HepG2 (cell line): ENCODE measurements at regions not wholly inside any gene's neighbourhood (a gene's known extent, or its start where the extent isn't known, plus 50 kb on each side); places are given as distances from the start of the nearest gene placed in this dataset.

Experiments used
- ATAD3A ChIP-seq: sonication (generic); formaldehyde crosslinking; IDR thresholded peaks from 2 replicates; pipeline ENCODE4 v1.4.0; 2020; ENCODE audit warnings: missing genetic modification reagents
- BHLHE40 ChIP-seq: IDR thresholded peaks from 2 replicates; pipeline ENCODE4 v1.6.1; 2011; ENCODE audit warnings: low read length, improper control_type of control experiment
- CENPT ChIP-seq: sonication (generic); formaldehyde crosslinking; IDR thresholded peaks from 2 replicates; pipeline ENCODE4 v1.8.0; 2022; ENCODE audit warnings: low read depth, mild to moderate bottlenecking, moderate library complexity, missing genetic modification reagents
- DDIT3 ChIP-seq: sonication (generic); formaldehyde crosslinking; IDR thresholded peaks from 2 replicates; pipeline ENCODE4 v1.4.0; 2020; ENCODE audit warnings: mild to moderate bottlenecking, missing genetic modification reagents
- GRHL1 ChIP-seq: sonication (generic); formaldehyde crosslinking; conservative IDR thresholded peaks from 2 replicates; pipeline ENCODE4 v1.8.0; 2022; ENCODE audit warnings: missing genetic modification reagents
- KAT7 ChIP-seq: IDR thresholded peaks from 2 replicates; pipeline ENCODE4 v1.6.1; 2018; ENCODE audit warnings: borderline replicate concordance, missing compliant biosample characterization
- MTERF4 ChIP-seq: sonication (generic); formaldehyde crosslinking; IDR thresholded peaks from 2 replicates; pipeline ENCODE4 v1.8.0; 2023; ENCODE audit warnings: mild to moderate bottlenecking, missing genetic modification reagents
- MXD4 ChIP-seq: IDR thresholded peaks from 2 replicates; pipeline ENCODE4 v1.6.1; 2016; ENCODE audit warnings: mild to moderate bottlenecking, missing biosample characterization, missing genetic modification reagents
- PHF21A ChIP-seq: sonication (generic); formaldehyde crosslinking; IDR thresholded peaks from 2 replicates; pipeline ENCODE4 v1.5.0; 2020; ENCODE audit warnings: mild to moderate bottlenecking, missing genetic modification reagents
- SIN3B ChIP-seq: fragments of 150-350 bp; IDR thresholded peaks from 2 replicates; pipeline ENCODE4 v1.6.1; 2014; ENCODE audit warnings: low read length
- SRSF9 ChIP-seq: fragments of 200-400 bp; formaldehyde crosslinking; IDR thresholded peaks from 2 replicates; pipeline ENCODE4 v1.6.1; 2018; ENCODE audit warnings: borderline replicate concordance, mild to moderate bottlenecking, low read depth, low read length; ENCODE audit not compliant: insufficient read depth, poor library complexity, severe bottlenecking
- TARDBP ChIP-seq: sonication (generic); formaldehyde crosslinking; IDR thresholded peaks from 2 replicates; pipeline ENCODE4 v1.8.0; 2022; ENCODE audit warnings: mild to moderate bottlenecking, missing genetic modification reagents
- TERF1 ChIP-seq: sonication (generic); formaldehyde crosslinking; IDR thresholded peaks from 2 replicates; pipeline ENCODE4 v1.8.0; 2022; ENCODE audit warnings: mild to moderate bottlenecking, missing genetic modification reagents, moderate library complexity
- TRIM24 ChIP-seq: sonication (generic); formaldehyde crosslinking; IDR thresholded peaks from 2 replicates; pipeline ENCODE4 v1.8.0; 2022; ENCODE audit warnings: mild to moderate bottlenecking, missing genetic modification reagents
- U2AF2 ChIP-seq: fragments of 200-400 bp; formaldehyde crosslinking; IDR thresholded peaks from 2 replicates; pipeline ENCODE4 v1.6.1; 2017; ENCODE audit warnings: low read depth, mild to moderate bottlenecking, low read length
- UBTF ChIP-seq: sonication (generic); formaldehyde crosslinking; IDR thresholded peaks from 2 replicates; pipeline ENCODE4 v1.4.0; 2020; ENCODE audit warnings: mild to moderate bottlenecking, missing genetic modification reagents
- ZFP36L2 ChIP-seq: sonication (generic); formaldehyde crosslinking; IDR thresholded peaks from 2 replicates; pipeline ENCODE4 v1.4.0; 2020; ENCODE audit warnings: missing genetic modification reagents
- ZIK1 ChIP-seq: sonication (generic); formaldehyde crosslinking; IDR thresholded peaks from 2 replicates; pipeline ENCODE4 v1.5.0; 2020; ENCODE audit warnings: mild to moderate bottlenecking, low read depth, missing genetic modification reagents, borderline replicate concordance
- ZNF136 ChIP-seq: sonication (generic); formaldehyde crosslinking; IDR thresholded peaks from 2 replicates; pipeline ENCODE4 v1.8.1; 2022; ENCODE audit warnings: low read depth, mild to moderate bottlenecking, moderate library complexity, missing genetic modification reagents
- ZNF235 ChIP-seq: sonication (generic); formaldehyde crosslinking; IDR thresholded peaks from 2 replicates; pipeline ENCODE4 v1.8.1; 2023; ENCODE audit warnings: mild to moderate bottlenecking, missing genetic modification reagents, borderline replicate concordance
- ZNF264 ChIP-seq: sonication (generic); formaldehyde crosslinking; IDR thresholded peaks from 2 replicates; pipeline ENCODE4 v1.4.0; 2020; ENCODE audit warnings: missing genetic modification reagents
- ZNF34 ChIP-seq: sonication (generic); formaldehyde crosslinking; IDR thresholded peaks from 2 replicates; pipeline ENCODE4 v1.4.0; 2020; ENCODE audit warnings: mild to moderate bottlenecking, missing genetic modification reagents, borderline replicate concordance
- ZNF567 ChIP-seq: sonication (generic); formaldehyde crosslinking; IDR thresholded peaks from 2 replicates; pipeline ENCODE4 v1.8.1; 2023; ENCODE audit warnings: mild to moderate bottlenecking, missing genetic modification reagents, borderline replicate concordance
- ZNF607 ChIP-seq: sonication (generic); formaldehyde crosslinking; IDR thresholded peaks from 2 replicates; pipeline ENCODE4 v1.5.1; 2020; ENCODE audit warnings: missing genetic modification reagents, mild to moderate bottlenecking, borderline replicate concordance
- ZNF724P ChIP-seq: sonication (generic); formaldehyde crosslinking; IDR thresholded peaks from 2 replicates; pipeline ENCODE4 v1.8.0; 2022; ENCODE audit warnings: missing genetic modification reagents, borderline replicate concordance
- ZNF746 ChIP-seq: sonication (generic); formaldehyde crosslinking; IDR thresholded peaks from 2 replicates; pipeline ENCODE4 v1.8.0; 2022; ENCODE audit warnings: mild to moderate bottlenecking, missing genetic modification reagents

GRCh38 chr9:82560457-82560904 lies 502.5 kb downstream of the RASEF start (continued):
- TF ChIP-seq CENPT (CRISPR knock-in tag) (no peak), SRSF9 (no peak), UBTF (CRISPR knock-in tag) (no peak), BHLHE40 (peak; percentile 18; the same call in 1 of the 2 replicates), PHF21A (CRISPR knock-in tag) (peak; percentile 93), ZFP36L2 (CRISPR knock-in tag) (no peak), DDIT3 (CRISPR knock-in tag) (no peak), ZNF136 (CRISPR knock-in tag) (no peak), U2AF2 (no peak), ZNF746 (CRISPR knock-in tag) (peak; percentile 73), TRIM24 (0 out of 2 replicates have a peak, but pooled peaks have one; percentile 34), ZNF607 (CRISPR knock-in tag) (no peak), ZNF235 (CRISPR knock-in tag) (no peak), KAT7 (CRISPR knock-in tag) (peak; percentile 75; the same call in 1 of the 2 replicates), ZNF724P (CRISPR knock-in tag) (no peak), ZIK1 (CRISPR knock-in tag) (no peak), MTERF4 (CRISPR knock-in tag) (no peak), ATAD3A (CRISPR knock-in tag) (no peak), ZNF567 (CRISPR knock-in tag) (no peak), SIN3B (no peak), ZNF34 (CRISPR knock-in tag) (no peak), MXD4 (CRISPR knock-in tag) (peak; percentile 66), ZNF264 (peak; percentile 73; the same call in 1 of the 2 replicates), GRHL1 (no peak), TARDBP (CRISPR knock-in tag) (peak; percentile 82), TERF1 (CRISPR knock-in tag) (no peak)
